ENCODE measurements at regions not wholly inside any gene's neighbourhood (a gene's known extent, or its start where the extent isn't known, plus 50 kb on each side); places are given as distances from the start of the nearest gene placed in this dataset.

GRCh38 chr7:24419077-24419476 lies 135.1 kb downstream of the NPY start (continued):
- TF ChIP-seq KLF5 (IDR thresholded peaks at IDR 0.05; ENCODE audit: partially characterized antibody) = no peak
- TF ChIP-seq SMC3 (IDR thresholded peaks at IDR 0.05; ENCODE audit: borderline replicate concordance, low read length) = no peak
- no peak for TF ChIP-seq ATF7 (IDR thresholded peaks at IDR 0.05; ENCODE audit: low read depth)
- TF ChIP-seq FOS (IDR thresholded peaks at IDR 0.05; ENCODE audit: borderline replicate concordance, extremely low read depth, insufficient read length) = no peak
- no peak for TF ChIP-seq STAT3 (IDR thresholded peaks at IDR 0.05; ENCODE audit: low read depth, low read length)
- no peak for TF ChIP-seq RAD21 (IDR thresholded peaks at IDR 0.05; ENCODE audit: insufficient read depth, low read depth, low read length)
- TF ChIP-seq CUX1 (IDR thresholded peaks at IDR 0.05; ENCODE audit: insufficient replicate concordance, low read depth, low read length) = no peak
- TF ChIP-seq CREM (IDR thresholded peaks at IDR 0.05; ENCODE audit: low read depth) = no peak
- no peak for TF ChIP-seq EZH2 (IDR thresholded peaks at IDR 0.05; ENCODE audit: borderline replicate concordance, control insufficient read depth, low read depth, low read length)
- no peak for TF ChIP-seq BCL3 (IDR thresholded peaks at IDR 0.05; ENCODE audit: borderline replicate concordance, insufficient read depth, low read depth, low read length, poor library complexity, severe bottlenecking)

Data from GM12878 (cell line).